Activated CD4-positive, alpha-beta T cell treated with anti-CD3 and anti-CD28 coated beads for 48 hours (primary cell): ENCODE measurements at regions not wholly inside any gene's neighbourhood (a gene's known extent, or its start where the extent isn't known, plus 50 kb on each side); places are given as distances from the start of the nearest gene placed in this dataset.
"Not testable (repeated sequence)": the region's sequence is repeated elsewhere in the genome, so short reads cannot be mapped to it uniquely, and the experiment has no call there.

ENCODE experiments used
- DNase-seq: peaks from one replicate; pipeline ENCODE4 v3.0.0-alpha.2; 2020

GRCh38 chr20:47991875-47992488 is 206.7 kb upstream of the SULF2 start:
- DNase-seq = no peak

GRCh38 chr20:47990507-47991150 is 205.3 kb upstream of the SULF2 start:
- no peak for DNase-seq

- no peak for DNase-seq
Observed at GRCh38 chr20:47989957-47990356, 204.7 kb upstream of the SULF2 start.

GRCh38 chr20:47988676-47989075 is 203.4 kb upstream of the SULF2 start:
- no peak for DNase-seq

- no peak for DNase-seq
Observed at GRCh38 chr20:47985092-47985850, 200.0 kb upstream of the SULF2 start.

GRCh38 chr20:47984437-47984836 is 199.2 kb upstream of the SULF2 start:
- no peak for DNase-seq

- not testable (repeated sequence) for DNase-seq
Observed at GRCh38 chr20:47983642-47984041, 198.4 kb upstream of the SULF2 start.

GRCh38 chr20:47982574-47983360 is 197.5 kb upstream of the SULF2 start:
- no peak for DNase-seq

- no peak for DNase-seq
Observed at GRCh38 chr20:47981222-47981621, 195.9 kb upstream of the SULF2 start.

GRCh38 chr20:47980336-47981177 is 195.3 kb upstream of the SULF2 start:
- no peak for DNase-seq

GRCh38 chr20:47979361-47980095 is 194.2 kb upstream of the SULF2 start:
- DNase-seq = not testable (repeated sequence)

GRCh38 chr20:47978428-47979120 is 193.3 kb upstream of the SULF2 start:
- not testable (repeated sequence) for DNase-seq

- DNase-seq = not testable (repeated sequence)
Observed at GRCh38 chr20:47977789-47978252, 192.5 kb upstream of the SULF2 start.

GRCh38 chr20:47977017-47977788 is 191.9 kb upstream of the SULF2 start:
- DNase-seq = not testable (repeated sequence)

- no peak for DNase-seq
Observed at GRCh38 chr20:47974234-47974878, 189.1 kb upstream of the SULF2 start.

- DNase-seq = no peak
Observed at GRCh38 chr20:47973519-47974233, 188.4 kb upstream of the SULF2 start.

- no peak for DNase-seq
Observed at GRCh38 chr20:47972916-47973309, 187.6 kb upstream of the SULF2 start.

- not testable (repeated sequence) for DNase-seq
Observed at GRCh38 chr20:47972297-47972915, 187.1 kb upstream of the SULF2 start.
